ENCODE measurements at regions not wholly inside any gene's neighbourhood (a gene's known extent, or its start where the extent isn't known, plus 50 kb on each side); places are given as distances from the start of the nearest gene placed in this dataset.
"Not testable (repeated sequence)": the region's sequence is repeated elsewhere in the genome, so short reads cannot be mapped to it uniquely, and the experiment has no call there.

- no peaks in the 10 kb centered on the region for H3K4me1 Mint-ChIP-seq (ENCODE audit: low read depth)
- TF ChIP-seq CTCF (IDR thresholded peaks at IDR 0.05): no peak
- no peak overlapping the region for H3K4me3 Mint-ChIP-seq (ENCODE audit: unreplicated experiment)
- no peaks in the 10 kb centered on the region for H3K9me3 Mint-ChIP-seq (ENCODE audit: low read depth)
- H3K36me3 Mint-ChIP-seq (ENCODE audit: low read depth): no peaks in the 10 kb centered on the region
- H3K27me3 Mint-ChIP-seq (ENCODE audit: low read depth): peaks cover 4% of the 10 kb centered on the region
- no peak overlapping the region for H3K27ac Mint-ChIP-seq (ENCODE audit: unreplicated experiment)
- no peak for DNase-seq (ENCODE audit: low spot score)
Measured at GRCh38 chr6:166798652-166799051, 157.7 kb downstream of the RNASET2 start.

- H3K4me3 Mint-ChIP-seq (ENCODE audit: unreplicated experiment): no peak overlapping the region
- no peak overlapping the region for H3K27ac Mint-ChIP-seq (ENCODE audit: unreplicated experiment)
- no peak for DNase-seq (ENCODE audit: low spot score)
- TF ChIP-seq CTCF (IDR thresholded peaks at IDR 0.05): no peak
- H3K36me3 Mint-ChIP-seq (ENCODE audit: low read depth): peaks cover 3% of the 10 kb centered on the region
- no peaks in the 10 kb centered on the region for H3K4me1 Mint-ChIP-seq (ENCODE audit: low read depth)
- H3K27me3 Mint-ChIP-seq (ENCODE audit: low read depth): peaks cover 8% of the 10 kb centered on the region
- H3K9me3 Mint-ChIP-seq (ENCODE audit: low read depth): peaks cover 4% of the 10 kb centered on the region
Measured at GRCh38 chr6:166796610-166797009, 159.7 kb downstream of the RNASET2 start.

GRCh38 chr6:166795879-166796278 is 160.5 kb downstream of the RNASET2 start:
- Mint-ChIP-seq H3K27me3 (ENCODE audit: low read depth) (peaks cover 13% of the 10 kb centered on the region), H3K4me3 (ENCODE audit: unreplicated experiment) (no peak overlapping the region), H3K4me1 (ENCODE audit: low read depth) (no peaks in the 10 kb centered on the region), H3K27ac (ENCODE audit: unreplicated experiment) (no peak overlapping the region), H3K36me3 (ENCODE audit: low read depth) (peaks cover 4% of the 10 kb centered on the region), H3K9me3 (ENCODE audit: low read depth) (peaks cover 8% of the 10 kb centered on the region)
- TF ChIP-seq CTCF (IDR thresholded peaks at IDR 0.05): no peak
- DNase-seq (ENCODE audit: low spot score): no peak

GRCh38 chr6:166790808-166791207 is 163.8 kb upstream of the RPS6KA2 start:
- not testable (repeated sequence) for H3K36me3 Mint-ChIP-seq (ENCODE audit: low read depth); H3K4me3 Mint-ChIP-seq (ENCODE audit: unreplicated experiment); H3K27ac Mint-ChIP-seq (ENCODE audit: unreplicated experiment); H3K4me1 Mint-ChIP-seq (ENCODE audit: low read depth); DNase-seq (ENCODE audit: low spot score); H3K9me3 Mint-ChIP-seq (ENCODE audit: low read depth)
- H3K27me3 Mint-ChIP-seq (ENCODE audit: low read depth): peaks cover 14% of the 10 kb centered on the region

- H3K36me3 Mint-ChIP-seq (ENCODE audit: low read depth); H3K4me3 Mint-ChIP-seq (ENCODE audit: unreplicated experiment); H3K4me1 Mint-ChIP-seq (ENCODE audit: low read depth); H3K27ac Mint-ChIP-seq (ENCODE audit: unreplicated experiment); DNase-seq (ENCODE audit: low spot score); H3K9me3 Mint-ChIP-seq (ENCODE audit: low read depth): not testable (repeated sequence)
- peaks cover 12% of the 10 kb centered on the region for H3K27me3 Mint-ChIP-seq (ENCODE audit: low read depth)
Measured at GRCh38 chr6:166788846-166789529, 161.9 kb upstream of the RPS6KA2 start.

GRCh38 chr6:166786704-166787293 is 159.7 kb upstream of the RPS6KA2 start:
- Mint-ChIP-seq H3K9me3 (ENCODE audit: low read depth) (peaks cover 6% of the 10 kb centered on the region), H3K27ac (ENCODE audit: unreplicated experiment) (no peak overlapping the region), H3K4me1 (ENCODE audit: low read depth) (no peaks in the 10 kb centered on the region), H3K4me3 (ENCODE audit: unreplicated experiment) (no peak overlapping the region), H3K27me3 (ENCODE audit: low read depth) (peaks cover 9% of the 10 kb centered on the region), H3K36me3 (ENCODE audit: low read depth) (peaks cover 1% of the 10 kb centered on the region)
- no peak for DNase-seq (ENCODE audit: low spot score)
- TF ChIP-seq CTCF (IDR thresholded peaks at IDR 0.05): peak; percentile 95
